Fibroblast of the aortic adventitia (primary cell): ENCODE measurements at regions not wholly inside any gene's neighbourhood (a gene's known extent, or its start where the extent isn't known, plus 50 kb on each side); places are given as distances from the start of the nearest gene placed in this dataset.

ENCODE experiments used
- DNase-seq: peaks from one replicate; pipeline ENCODE4 v3.0.0-alpha.2; 2010; ENCODE audit warnings: low read depth
- H3K4me3 ChIP-seq: 2 replicates; pipeline ENCODE4 v1.5.1; 2011; ENCODE audit warnings: low read depth, mild to moderate bottlenecking, control low read depth, low read length, moderate library complexity
- CTCF ChIP-seq: IDR thresholded peaks from 2 replicates; pipeline ENCODE4 v1.5.1; 2011; ENCODE audit warnings: mild to moderate bottlenecking, low read length, control low read depth, inconsistent platforms; ENCODE audit not compliant: insufficient read depth

GRCh38 chr7:86190351-86190750 lies 453.4 kb upstream of the GRM3 start:
- H3K4me3 ChIP-seq: no peak overlapping the region
- no peak for TF ChIP-seq CTCF
- no peak for DNase-seq

DNA sequence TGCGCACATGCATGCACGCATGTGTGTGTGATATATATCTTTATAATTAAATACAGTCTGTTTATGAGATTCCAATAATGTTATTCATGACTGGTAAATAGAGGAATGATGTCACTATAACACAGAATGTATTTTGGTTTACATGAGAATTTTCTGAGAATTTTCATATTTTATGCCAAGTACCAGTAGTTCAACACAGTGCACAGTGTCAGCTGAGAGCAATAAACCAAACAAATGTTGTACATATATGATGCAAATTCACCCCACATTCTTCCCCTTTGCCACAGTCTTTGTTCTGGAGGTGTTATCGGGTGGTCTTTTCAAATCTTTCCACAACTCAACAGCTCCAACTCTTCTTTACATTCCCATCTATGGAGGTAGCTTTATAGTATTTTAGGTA lies 462.2 kb upstream of the GRM3 start:
- no peak for DNase-seq
- no peak for TF ChIP-seq CTCF
- no peak overlapping the region for H3K4me3 ChIP-seq

GRCh38 chr7:86164827-86165226 lies 478.9 kb upstream of the GRM3 start:
- no peak overlapping the region for H3K4me3 ChIP-seq
- no peak for TF ChIP-seq CTCF
- no peak for DNase-seq

DNA sequence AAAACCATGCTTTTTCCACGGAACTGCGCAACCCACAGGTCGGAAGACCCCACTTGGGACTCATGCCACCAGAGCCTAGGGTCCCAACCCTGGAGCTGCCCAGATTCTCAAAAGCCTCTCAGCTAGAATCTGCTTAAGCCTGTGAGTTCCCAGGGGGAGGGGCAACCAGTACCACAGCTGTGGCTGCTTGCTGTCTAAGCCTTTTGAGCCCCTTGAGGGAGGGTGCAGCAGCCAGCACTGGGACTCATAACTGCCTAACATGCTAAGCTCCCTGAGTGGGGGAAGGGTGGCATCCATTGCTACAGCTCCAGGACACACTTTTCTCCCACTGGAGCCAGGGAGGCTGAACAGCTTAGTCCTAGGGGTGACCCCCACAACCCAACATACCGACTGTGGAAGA lies 485.6 kb upstream of the GRM3 start:
- no peak for DNase-seq
- TF ChIP-seq CTCF: no peak
- no peak overlapping the region for H3K4me3 ChIP-seq

DNA sequence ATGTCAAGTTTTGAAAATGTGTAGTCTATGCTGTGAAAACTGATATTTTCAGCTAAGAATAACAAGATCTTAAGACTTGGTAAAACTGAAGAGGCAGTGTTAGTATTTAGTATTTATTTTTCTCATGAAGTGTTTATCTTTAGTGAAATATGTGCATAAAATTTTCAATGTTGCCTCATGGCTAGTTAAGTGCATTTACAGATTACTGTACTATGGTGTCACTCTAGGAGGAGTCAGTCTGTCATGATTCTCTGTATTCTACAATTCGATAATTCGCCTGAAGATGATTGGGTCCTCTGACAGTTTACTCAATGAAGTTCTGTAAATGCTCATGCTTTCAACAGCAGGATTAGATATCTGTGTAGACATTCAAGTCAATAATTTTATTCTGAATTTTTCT lies 488.1 kb upstream of the GRM3 start:
- DNase-seq: no peak
- TF ChIP-seq CTCF: no peak

DNA sequence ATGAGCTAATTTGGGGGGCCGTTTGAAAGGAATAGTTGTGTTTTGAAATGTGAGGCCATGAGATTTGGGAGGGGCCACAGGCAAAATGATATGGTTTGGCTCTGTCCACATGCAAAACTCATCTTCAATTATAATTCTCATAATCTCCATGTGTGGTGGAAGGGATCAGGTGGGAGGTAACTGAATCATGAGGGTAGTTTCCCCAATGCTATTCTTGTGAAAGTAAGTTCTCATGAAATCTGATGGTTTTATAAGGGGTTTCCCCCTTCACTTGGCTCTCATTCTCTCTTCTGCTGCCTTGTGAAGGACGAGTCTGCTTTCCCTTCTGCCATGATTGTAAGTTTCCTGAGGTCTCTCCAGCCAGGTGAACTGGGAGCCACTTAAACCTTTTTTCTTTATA lies 490.8 kb upstream of the GRM3 start:
- no peak for TF ChIP-seq CTCF
- H3K4me3 ChIP-seq: no peak overlapping the region
- DNase-seq: no peak

More for the DNA sequence above, 488.1 kb upstream of the GRM3 start:
- H3K4me3 ChIP-seq: no peak overlapping the region

DNA sequence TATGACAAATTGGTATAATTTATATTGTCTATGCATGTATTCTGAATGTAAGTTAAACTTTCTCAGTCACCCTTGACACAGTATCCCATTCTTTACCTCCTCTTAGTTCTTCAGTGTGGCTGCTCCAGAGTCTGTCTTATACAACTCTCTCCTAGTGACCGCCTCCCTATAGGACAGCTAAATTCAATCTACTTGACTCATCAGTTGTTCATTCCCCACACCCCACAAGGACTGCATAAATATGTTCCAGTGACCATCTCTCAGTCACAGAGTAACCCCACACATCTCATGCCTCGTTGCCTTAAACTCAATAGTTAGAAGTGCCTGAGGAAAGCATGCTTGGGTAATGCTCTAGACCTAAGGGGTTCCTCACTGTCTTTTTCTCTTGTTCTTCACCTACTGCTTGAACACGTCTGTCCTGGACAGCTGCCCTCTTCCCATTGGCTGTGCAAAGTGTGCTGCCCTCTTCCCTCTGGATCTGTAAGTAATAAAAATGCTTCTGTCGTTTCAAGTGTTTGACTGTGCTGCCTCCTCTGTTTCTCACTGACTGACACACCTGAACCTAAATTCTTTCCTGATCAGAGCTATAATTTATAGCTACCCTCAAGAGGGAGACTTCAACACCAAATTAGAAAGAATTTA lies 494.6 kb upstream of the GRM3 start:
- no peak for DNase-seq
- no peak for TF ChIP-seq CTCF
- no peak overlapping the region for H3K4me3 ChIP-seq
